Kidney (tissue), 13 donors: ENCODE measurements at regions not wholly inside any gene's neighbourhood (a gene's known extent, or its start where the extent isn't known, plus 50 kb on each side); places are given as distances from the start of the nearest gene placed in this dataset.

Experiments
- DNase-seq, 5 donors: peaks; one replicate each; pipeline ENCODE4 v3.0.0-alpha.2; 2013 to 2020
- FAIRE-seq: peaks from 2 replicates; lab custom pipeline; 2012; peaks lifted over from hg19 to GRCh38; lab: Jason Lieb, UNC
- H3K27ac ChIP-seq, 2 donors: one replicate each; pipeline ENCODE4 v1.7.0; 2013; ENCODE audit warnings: low read depth in 2 of 2, low read length in 2 of 2, inconsistent platforms in 1 of 2
- H3K27me3 ChIP-seq: one replicate; pipeline ENCODE4 v1.7.1; 2013; ENCODE audit warnings: low read length, inconsistent platforms; ENCODE audit not compliant: control insufficient read depth, insufficient read depth
- H3K36me3 ChIP-seq, 3 donors: one replicate each; pipeline versions ENCODE4 v1.7.0 to v1.7.1; 2013; ENCODE audit warnings: low read length in 3 of 3, control low read depth in 1 of 3, inconsistent platforms in 1 of 3; ENCODE audit not compliant: insufficient read depth in 3 of 3, control insufficient read depth in 2 of 3
- H3K4me1 ChIP-seq, 3 donors: one replicate each; pipeline versions ENCODE4 v1.7.0 to v1.7.1; 2013; ENCODE audit warnings: low read length in 3 of 3, inconsistent platforms in 1 of 3, low read depth in 1 of 3; ENCODE audit not compliant: control insufficient read depth in 2 of 3, insufficient read depth in 2 of 3
- H3K4me3 ChIP-seq, 3 donors: one replicate each; pipeline versions ENCODE4 v1.7.0 to v1.8.1; 2013; ENCODE audit warnings: low read length in 3 of 3, control low read depth in 1 of 3, inconsistent platforms in 1 of 3
- H3K9ac ChIP-seq, 3 donors: one replicate each; pipeline versions ENCODE4 v1.7.0 to v1.7.1; 2013; ENCODE audit warnings: low read length in 3 of 3, control low read depth in 1 of 3, inconsistent platforms in 1 of 3
- H3K9me3 ChIP-seq, 3 donors: one replicate each; pipeline versions ENCODE4 v1.7.0 to v1.7.1; 2013; ENCODE audit warnings: low read length in 3 of 3, control low read depth in 1 of 3, inconsistent platforms in 1 of 3; ENCODE audit not compliant: control insufficient read depth in 2 of 3, insufficient read depth in 1 of 3
- intact Hi-C: fragments of 100-400 bp; cut with DNase I; formaldehyde crosslinking; loops from one replicate; pipeline ENCODE4 v1.11.1; 2022
- TF ChIP-seq, protein P1 (sequence below): IDR thresholded peaks from 3 replicates; pipeline ENCODE4 v1.5.1; 2012; ENCODE audit warnings: mild to moderate bottlenecking, moderate library complexity, borderline replicate concordance; ENCODE audit not compliant: insufficient read depth; ENCODE audit errors: extremely low read depth
- donor health status: control.
- donor health status: control.
- donor health status: control.
- donor health status: control.
- donor health status: control.
- donor health status: DM: yes; HTN: yes; CAD: no.
- donor health status: Normal renal cell carcinoma (clear cell type).

DNA sequence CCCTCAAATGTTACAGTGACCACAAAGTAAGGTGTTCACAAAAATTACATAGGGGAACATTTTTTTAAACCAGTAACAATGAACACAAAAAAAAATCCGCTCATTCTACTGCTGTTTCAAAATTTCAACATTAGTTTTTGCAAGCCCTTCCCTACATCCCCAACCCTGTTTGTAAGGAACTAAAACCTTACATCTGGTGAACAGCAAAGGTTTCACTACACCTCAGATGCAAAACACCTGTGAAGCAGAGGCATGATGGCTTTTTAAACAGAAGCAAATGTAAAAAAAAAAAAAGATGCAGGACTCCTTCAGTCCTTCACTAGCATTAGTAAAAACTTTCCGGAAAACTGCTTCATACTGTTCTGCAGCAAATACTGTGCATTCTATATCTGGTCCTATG, 50.0 kb upstream of the API5 start:
- no peak overlapping the region for H3K9ac ChIP-seq
- H3K27me3 ChIP-seq: no peaks in the 10 kb centered on the region
- DNase-seq (no peak), FAIRE-seq (no peak)
- no peaks in the 10 kb centered on the region for H3K36me3 ChIP-seq
- intact Hi-C loops: no loop called here
- no peaks in the 10 kb centered on the region for H3K4me1 ChIP-seq
- TF ChIP-seq, protein P1, sequence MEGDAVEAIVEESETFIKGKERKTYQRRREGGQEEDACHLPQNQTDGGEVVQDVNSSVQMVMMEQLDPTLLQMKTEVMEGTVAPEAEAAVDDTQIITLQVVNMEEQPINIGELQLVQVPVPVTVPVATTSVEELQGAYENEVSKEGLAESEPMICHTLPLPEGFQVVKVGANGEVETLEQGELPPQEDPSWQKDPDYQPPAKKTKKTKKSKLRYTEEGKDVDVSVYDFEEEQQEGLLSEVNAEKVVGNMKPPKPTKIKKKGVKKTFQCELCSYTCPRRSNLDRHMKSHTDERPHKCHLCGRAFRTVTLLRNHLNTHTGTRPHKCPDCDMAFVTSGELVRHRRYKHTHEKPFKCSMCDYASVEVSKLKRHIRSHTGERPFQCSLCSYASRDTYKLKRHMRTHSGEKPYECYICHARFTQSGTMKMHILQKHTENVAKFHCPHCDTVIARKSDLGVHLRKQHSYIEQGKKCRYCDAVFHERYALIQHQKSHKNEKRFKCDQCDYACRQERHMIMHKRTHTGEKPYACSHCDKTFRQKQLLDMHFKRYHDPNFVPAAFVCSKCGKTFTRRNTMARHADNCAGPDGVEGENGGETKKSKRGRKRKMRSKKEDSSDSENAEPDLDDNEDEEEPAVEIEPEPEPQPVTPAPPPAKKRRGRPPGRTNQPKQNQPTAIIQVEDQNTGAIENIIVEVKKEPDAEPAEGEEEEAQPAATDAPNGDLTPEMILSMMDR: no peak
- no peaks in the 10 kb centered on the region for H3K9me3 ChIP-seq
- no peak overlapping the region for H3K27ac ChIP-seq
- H3K4me3 ChIP-seq: no peak overlapping the region
